MM.1S (cell line): ENCODE measurements at regions not wholly inside any gene's neighbourhood (a gene's known extent, or its start where the extent isn't known, plus 50 kb on each side); places are given as distances from the start of the nearest gene placed in this dataset.

Source experiments
- DNase-seq: peaks from one replicate; pipeline ENCODE4 v3.0.0-alpha.2; 2015
- H2AFZ ChIP-seq: fragments of 300-600 bp; sonication (generic); 2 replicates; pipeline ENCODE4 v1.6.0; 2016; ENCODE audit warnings: antibody characterized with exemption, low read length
- H3F3A ChIP-seq: fragments of 300-600 bp; sonication (generic); 2 replicates; pipeline ENCODE4 v1.6.1; 2016; ENCODE audit warnings: mild to moderate bottlenecking, antibody characterized with exemption, low read length, moderate library complexity, mixed read lengths; ENCODE audit not compliant: insufficient read depth
- H3K27ac ChIP-seq: fragments of 300-600 bp; sonication (generic); 2 replicates; pipeline ENCODE4 v1.5.1; 2016; ENCODE audit warnings: mild to moderate bottlenecking, low read length
- H3K27me3 ChIP-seq: fragments of 300-600 bp; sonication (generic); replicated peaks from 2 replicates; pipeline ENCODE4 v1.6.0; 2016; ENCODE audit warnings: low read length; ENCODE audit not compliant: insufficient read depth
- H3K36me3 ChIP-seq: fragments of 300-600 bp; sonication (generic); replicated peaks from 2 replicates; pipeline ENCODE4 v1.6.1; 2016; ENCODE audit warnings: mild to moderate bottlenecking, low read length, mixed read lengths; ENCODE audit not compliant: insufficient read depth
- H3K4me1 ChIP-seq: fragments of 300-600 bp; sonication (generic); 2 replicates; pipeline ENCODE4 v1.6.1; 2016; ENCODE audit warnings: low read length, mixed read lengths
- H3K4me2 ChIP-seq: fragments of 300-600 bp; sonication (generic); 2 replicates; pipeline ENCODE4 v1.6.0; 2016; ENCODE audit warnings: low read depth, low read length
- H3K4me3 ChIP-seq: fragments of 300-600 bp; sonication (generic); 2 replicates; pipeline ENCODE4 v1.5.1; 2016; ENCODE audit warnings: low read length, mixed read lengths
- H3K79me2 ChIP-seq: fragments of 300-600 bp; sonication (generic); 2 replicates; pipeline ENCODE4 v1.6.1; 2016; ENCODE audit warnings: mixed run types, low read length, mixed read lengths
- H3K9ac ChIP-seq: fragments of 300-600 bp; sonication (generic); 2 replicates; pipeline ENCODE4 v1.6.1; 2016; ENCODE audit warnings: low read length, mixed read lengths
- H3K9me2 ChIP-seq: fragments of 300-600 bp; sonication (generic); replicated peaks from 2 replicates; pipeline ENCODE4 v1.6.1; 2016; ENCODE audit warnings: mild to moderate bottlenecking, low read length, mixed read lengths; ENCODE audit not compliant: insufficient read depth
- H3K9me3 ChIP-seq: fragments of 300-600 bp; sonication (generic); replicated peaks from 2 replicates; pipeline ENCODE4 v1.6.1; 2016; ENCODE audit warnings: mild to moderate bottlenecking, low read length, mixed read lengths; ENCODE audit not compliant: insufficient read depth
- H4K20me1 ChIP-seq: fragments of 300-600 bp; sonication (generic); 2 replicates; pipeline ENCODE4 v1.6.1; 2016; ENCODE audit warnings: mild to moderate bottlenecking, low read length, moderate library complexity, mixed read lengths; ENCODE audit not compliant: insufficient read depth
- CTCF ChIP-seq: fragments of 300-600 bp; sonication (generic); IDR thresholded peaks from 2 replicates; pipeline ENCODE4 v1.5.1; 2016; ENCODE audit warnings: antibody characterized with exemption, low read length, mixed read lengths
- EZH2 ChIP-seq: fragments of 300-600 bp; sonication (generic); optimal IDR thresholded peaks from 2 replicates; pipeline ENCODE3; 2017; ENCODE audit warnings: low read depth, mild to moderate bottlenecking, antibody characterized with exemption, low read length, mixed read lengths
- EZH2phosphoT487 ChIP-seq: fragments of 300-600 bp; sonication (generic); IDR thresholded peaks from 2 replicates; pipeline ENCODE4 v1.6.1; 2018; ENCODE audit warnings: antibody characterized with exemption, low read length

DNA sequence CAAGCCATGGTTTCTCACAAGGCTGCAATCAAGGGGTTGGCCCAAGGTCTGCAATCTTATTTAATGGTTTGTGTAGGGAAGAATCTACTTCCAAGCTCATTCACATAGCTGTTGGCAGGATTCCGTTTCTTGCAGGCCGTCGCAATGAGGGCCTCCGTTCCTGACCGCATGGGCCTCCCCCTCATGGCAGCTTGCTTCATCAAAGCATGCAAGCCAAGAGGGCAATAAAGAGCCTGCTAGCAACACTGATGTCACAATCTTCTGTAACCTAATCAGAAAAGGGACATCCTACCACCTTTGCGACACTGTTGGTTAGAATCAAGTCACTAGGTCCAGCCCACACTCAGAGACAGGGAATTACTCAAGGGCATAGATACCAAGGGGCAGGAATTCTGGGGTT lies 95.5 kb downstream of the CCT6B start:
- no peak overlapping the region for H3K27ac ChIP-seq
- no peaks in the 10 kb centered on the region for H3F3A ChIP-seq
- H3K4me2 ChIP-seq: no peak overlapping the region
- no peak overlapping the region for H3K9ac ChIP-seq
- DNase-seq: no peak
- H4K20me1 ChIP-seq: no peaks in the 10 kb centered on the region
- no peaks in the 10 kb centered on the region for H3K9me2 ChIP-seq
- H3K36me3 ChIP-seq: no peaks in the 10 kb centered on the region
- H3K4me3 ChIP-seq: no peak overlapping the region
- H2AFZ ChIP-seq: no peak overlapping the region
- no peaks in the 10 kb centered on the region for H3K4me1 ChIP-seq
- TF ChIP-seq CTCF (no peak), EZH2phosphoT487 (no peak), EZH2 (no peak)
- H3K79me2 ChIP-seq: no peaks in the 10 kb centered on the region
- H3K9me3 ChIP-seq: no peaks in the 10 kb centered on the region
- H3K27me3 ChIP-seq: no peaks in the 10 kb centered on the region

GRCh38 chr17:34862384-34862783 lies 98.9 kb downstream of the CCT6B start:
- Histone ChIP-seq H3F3A (no peaks in the 10 kb centered on the region), H3K79me2 (no peaks in the 10 kb centered on the region), H3K4me3 (no peak overlapping the region), H2AFZ (no peak overlapping the region), H3K36me3 (no peaks in the 10 kb centered on the region), H3K4me2 (no peak overlapping the region), H3K9me3 (no peaks in the 10 kb centered on the region), H3K27me3 (no peaks in the 10 kb centered on the region), H3K9ac (no peak overlapping the region), H4K20me1 (no peaks in the 10 kb centered on the region), H3K4me1 (no peaks in the 10 kb centered on the region), H3K27ac (no peak overlapping the region), H3K9me2 (no peaks in the 10 kb centered on the region)
- TF ChIP-seq EZH2: no peak
- no peak for TF ChIP-seq EZH2phosphoT487
- no peak for TF ChIP-seq CTCF
- no peak for DNase-seq

- Histone ChIP-seq H4K20me1 (no peaks in the 10 kb centered on the region), H3K9me3 (no peaks in the 10 kb centered on the region), H3K36me3 (no peaks in the 10 kb centered on the region), H3K9me2 (no peaks in the 10 kb centered on the region), H2AFZ (no peak overlapping the region), H3K27ac (no peak overlapping the region), H3K27me3 (no peaks in the 10 kb centered on the region), H3K4me2 (no peak overlapping the region), H3K79me2 (no peaks in the 10 kb centered on the region), H3K9ac (no peak overlapping the region), H3K4me1 (no peaks in the 10 kb centered on the region), H3F3A (no peaks in the 10 kb centered on the region), H3K4me3 (no peak overlapping the region)
- TF ChIP-seq EZH2 (no peak), CTCF (no peak), EZH2phosphoT487 (no peak)
- no peak for DNase-seq
These were observed 99.4 kb downstream of the CCT6B start for GRCh38 chr17:34861864-34862263.
